ENCODE measurements at regions not wholly inside any gene's neighbourhood (a gene's known extent, or its start where the extent isn't known, plus 50 kb on each side); places are given as distances from the start of the nearest gene placed in this dataset.

GRCh38 chr9:131800366-131800765 lies 60.5 kb upstream of the RAPGEF1 start:
- TF ChIP-seq CTCF (IDR thresholded peaks at IDR 0.05) (no peak), POLR2A (IDR thresholded peaks at IDR 0.05) (no peak)

Data from tibial nerve (tissue), 3 donors.